Left lung (tissue), 4 donors: ENCODE measurements at regions not wholly inside any gene's neighbourhood (a gene's known extent, or its start where the extent isn't known, plus 50 kb on each side); places are given as distances from the start of the nearest gene placed in this dataset.

ENCODE experiments used
- ATAC-seq: fragments of 200-7000 bp; cut with Tn5 transposase; one replicate; pipeline ENCODE4 v1.9.1; 2020; ENCODE audit warnings: moderate library complexity
- DNase-seq, 4 donors: peaks; one replicate each; pipeline ENCODE4 v3.0.0-alpha.2; 2013 to 2020
- H3K27ac ChIP-seq, 2 donors: fragments of 200-600 bp; sonication (generic) in 1 of 2; one replicate each; pipeline versions ENCODE4 v1.5.0 to v1.8.0; 2020 to 2021
- H3K27me3 ChIP-seq, 2 donors: fragments of 200-600 bp; sonication (generic) in 1 of 2; one replicate each; pipeline versions ENCODE4 v1.5.0 to v1.8.0; 2020 to 2021
- H3K36me3 ChIP-seq, 2 donors: fragments of 200-600 bp; sonication (generic) in 1 of 2; one replicate each; pipeline versions ENCODE4 v1.5.0 to v1.8.0; 2020 to 2021
- H3K4me1 ChIP-seq, 2 donors: fragments of 200-600 bp; one replicate each; pipeline ENCODE4 v1.8.0; 2021
- H3K4me3 ChIP-seq, 2 donors: fragments of 200-600 bp; sonication (generic) in 1 of 2; one replicate each; pipeline versions ENCODE4 v1.5.0 to v1.8.0; 2020 to 2021; ENCODE audit warnings: mild to moderate bottlenecking in 1 of 2
- H3K9me3 ChIP-seq, 2 donors: fragments of 200-600 bp; sonication (generic) in 1 of 2; one replicate each; pipeline versions ENCODE4 v1.5.0 to v1.8.0; 2020 to 2021
- intact Hi-C, 2 donors: fragments of 100-400 bp; cut with DNase I; formaldehyde crosslinking; loops; one replicate each; pipeline versions ENCODE4 v1.11.2 to v1.14.2; 2022
- TF ChIP-seq, protein P1 (sequence below), 2 donors: fragments of 200-600 bp; sonication (generic) in 1 of 2; IDR thresholded peaks; one replicate each; pipeline versions ENCODE4 v1.5.0 to v1.8.0; 2021; ENCODE audit warnings: antibody characterized with exemption in 2 of 2
- donor health status: DM: no; HTN: yes; CAD: no.
- donor health status: DM: no; HTN: no; CAD: no.

GRCh38 chr4:16450724-16451123, 224.5 kb upstream of the TAPT1 start:
- Histone ChIP-seq H3K36me3 (no peaks in the 10 kb centered on the region), H3K27ac (no peak overlapping the region), H3K27me3 (no peaks in the 10 kb centered on the region), H3K4me1 (no peaks in the 10 kb centered on the region), H3K4me3 (no peak overlapping the region), H3K9me3 (no peaks in the 10 kb centered on the region)
- no peak for ATAC-seq
- TF ChIP-seq, protein P1, sequence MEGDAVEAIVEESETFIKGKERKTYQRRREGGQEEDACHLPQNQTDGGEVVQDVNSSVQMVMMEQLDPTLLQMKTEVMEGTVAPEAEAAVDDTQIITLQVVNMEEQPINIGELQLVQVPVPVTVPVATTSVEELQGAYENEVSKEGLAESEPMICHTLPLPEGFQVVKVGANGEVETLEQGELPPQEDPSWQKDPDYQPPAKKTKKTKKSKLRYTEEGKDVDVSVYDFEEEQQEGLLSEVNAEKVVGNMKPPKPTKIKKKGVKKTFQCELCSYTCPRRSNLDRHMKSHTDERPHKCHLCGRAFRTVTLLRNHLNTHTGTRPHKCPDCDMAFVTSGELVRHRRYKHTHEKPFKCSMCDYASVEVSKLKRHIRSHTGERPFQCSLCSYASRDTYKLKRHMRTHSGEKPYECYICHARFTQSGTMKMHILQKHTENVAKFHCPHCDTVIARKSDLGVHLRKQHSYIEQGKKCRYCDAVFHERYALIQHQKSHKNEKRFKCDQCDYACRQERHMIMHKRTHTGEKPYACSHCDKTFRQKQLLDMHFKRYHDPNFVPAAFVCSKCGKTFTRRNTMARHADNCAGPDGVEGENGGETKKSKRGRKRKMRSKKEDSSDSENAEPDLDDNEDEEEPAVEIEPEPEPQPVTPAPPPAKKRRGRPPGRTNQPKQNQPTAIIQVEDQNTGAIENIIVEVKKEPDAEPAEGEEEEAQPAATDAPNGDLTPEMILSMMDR (IDR thresholded peaks at IDR 0.05) = no peak
- no peak for DNase-seq
- intact Hi-C loops = no loop called here

- Histone ChIP-seq H3K9me3 (no peaks in the 10 kb centered on the region), H3K27ac (no peak overlapping the region), H3K27me3 (no peaks in the 10 kb centered on the region), H3K4me3 (no peak overlapping the region), H3K4me1 (no peaks in the 10 kb centered on the region), H3K36me3 (no peaks in the 10 kb centered on the region)
- DNase-seq = no peak
- intact Hi-C loops = no loop called here
- ATAC-seq = no peak
- TF ChIP-seq, protein P1 (IDR thresholded peaks at IDR 0.05) = no peak
These were observed 223.8 kb upstream of the TAPT1 start for GRCh38 chr4:16450031-16450430.

GRCh38 chr4:16449406-16449805, 223.1 kb upstream of the TAPT1 start:
- H3K27ac ChIP-seq = no peak overlapping the region
- no peak for DNase-seq
- H3K36me3 ChIP-seq = no peaks in the 10 kb centered on the region
- no peak for ATAC-seq
- intact Hi-C loops = loop anchor here in 1 of 2 donors (10.0 kb wide), 1 partner anchor 165 kb away; no protein-coding TSS in a partner anchor
- H3K27me3 ChIP-seq = no peaks in the 10 kb centered on the region
- no peaks in the 10 kb centered on the region for H3K9me3 ChIP-seq
- TF ChIP-seq, protein P1 (IDR thresholded peaks at IDR 0.05) = no peak
- no peak overlapping the region for H3K4me3 ChIP-seq
- H3K4me1 ChIP-seq = no peaks in the 10 kb centered on the region

DNA sequence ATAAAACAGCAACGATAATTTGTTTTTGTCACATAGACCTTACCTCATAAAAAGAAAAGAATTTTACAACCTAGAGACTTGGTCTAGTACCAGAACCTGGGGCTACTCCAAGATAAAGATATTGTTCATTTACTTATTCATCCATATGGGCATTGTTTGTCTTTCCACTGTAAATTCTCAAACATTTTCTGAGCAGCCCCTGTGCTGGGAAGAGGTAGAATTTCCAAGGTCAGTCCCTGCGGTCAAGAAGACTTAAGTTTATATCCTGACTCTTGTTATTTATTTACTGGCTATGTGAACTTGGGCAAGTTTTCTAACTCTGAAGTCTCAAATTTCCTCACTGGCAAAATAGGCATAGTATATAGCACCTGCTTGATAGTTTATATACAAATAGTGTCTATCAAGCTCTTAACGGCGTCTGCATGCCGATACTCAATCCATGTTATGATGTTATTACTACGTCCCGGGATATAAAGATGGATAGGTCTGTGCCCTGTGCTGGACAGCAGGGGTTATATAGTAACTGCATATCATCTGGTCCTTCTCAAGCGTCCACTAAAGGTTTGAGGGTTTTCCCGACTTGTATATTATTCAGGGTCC, 222.1 kb upstream of the TAPT1 start:
- Histone ChIP-seq H3K4me1 (no peaks in the 10 kb centered on the region), H3K36me3 (no peaks in the 10 kb centered on the region), H3K27me3 (no peaks in the 10 kb centered on the region), H3K9me3 (no peaks in the 10 kb centered on the region), H3K4me3 (no peak overlapping the region), H3K27ac (no peak overlapping the region)
- DNase-seq = no peak
- ATAC-seq = no peak
- intact Hi-C loops = loop anchor here in 1 of 2 donors (10.0 kb wide), 1 partner anchor 164 kb away; no protein-coding TSS in a partner anchor
- TF ChIP-seq, protein P1 (IDR thresholded peaks at IDR 0.05) = no peak

- ATAC-seq (peak; percentile 82), DNase-seq (peak in 1 of 4 donors; percentile 14)
- intact Hi-C loops = loop anchor here in 1 of 2 donors (10.0 kb wide), 1 partner anchor 159 kb away; no protein-coding TSS in a partner anchor
- Histone ChIP-seq H3K27ac (no peak overlapping the region), H3K9me3 (no peaks in the 10 kb centered on the region), H3K27me3 (no peaks in the 10 kb centered on the region), H3K4me3 (no peak overlapping the region), H3K36me3 (no peaks in the 10 kb centered on the region), H3K4me1 (no peaks in the 10 kb centered on the region)
- TF ChIP-seq, protein P1 (IDR thresholded peaks at IDR 0.05) = peak; percentile 60 to 71
These were observed 217.3 kb upstream of the TAPT1 start for GRCh38 chr4:16443504-16444088.
